HepG2 (cell line): ENCODE measurements at regions not wholly inside any gene's neighbourhood (a gene's known extent, or its start where the extent isn't known, plus 50 kb on each side); places are given as distances from the start of the nearest gene placed in this dataset.

Experiments
- IRF9 ChIP-seq: sonication (generic); formaldehyde crosslinking; IDR thresholded peaks from 2 replicates; pipeline ENCODE4 v1.8.0; 2022; ENCODE audit warnings: missing genetic modification reagents, mild to moderate bottlenecking, borderline replicate concordance
- POLR2AphosphoS5 ChIP-seq: IDR thresholded peaks from 2 replicates; pipeline ENCODE4 v1.6.1; 2012; ENCODE audit warnings: low read depth, low read length
- ZNF138 ChIP-seq: sonication (generic); formaldehyde crosslinking; IDR thresholded peaks from 2 replicates; pipeline ENCODE4 v1.5.0; 2020; ENCODE audit warnings: mild to moderate bottlenecking, low read depth, missing genetic modification reagents
- ZNF264 ChIP-seq: sonication (generic); formaldehyde crosslinking; IDR thresholded peaks from 2 replicates; pipeline ENCODE4 v1.4.0; 2020; ENCODE audit warnings: missing genetic modification reagents
- ZNF274 ChIP-seq: sonication (generic); formaldehyde crosslinking; IDR thresholded peaks from 2 replicates; pipeline ENCODE4 v1.5.1; 2020; ENCODE audit warnings: mild to moderate bottlenecking, missing genetic modification reagents
- TF ChIP-seq, protein P1 (sequence below): sonication (generic); formaldehyde crosslinking; IDR thresholded peaks from 2 replicates; pipeline ENCODE4 v1.4.0; 2020; ENCODE audit warnings: missing genetic modification reagents
- TF ChIP-seq, protein P2 (sequence below): sonication (generic); formaldehyde crosslinking; IDR thresholded peaks from 2 replicates; pipeline ENCODE4 v1.5.0; 2020; ENCODE audit warnings: mild to moderate bottlenecking, missing genetic modification reagents, moderate library complexity

DNA sequence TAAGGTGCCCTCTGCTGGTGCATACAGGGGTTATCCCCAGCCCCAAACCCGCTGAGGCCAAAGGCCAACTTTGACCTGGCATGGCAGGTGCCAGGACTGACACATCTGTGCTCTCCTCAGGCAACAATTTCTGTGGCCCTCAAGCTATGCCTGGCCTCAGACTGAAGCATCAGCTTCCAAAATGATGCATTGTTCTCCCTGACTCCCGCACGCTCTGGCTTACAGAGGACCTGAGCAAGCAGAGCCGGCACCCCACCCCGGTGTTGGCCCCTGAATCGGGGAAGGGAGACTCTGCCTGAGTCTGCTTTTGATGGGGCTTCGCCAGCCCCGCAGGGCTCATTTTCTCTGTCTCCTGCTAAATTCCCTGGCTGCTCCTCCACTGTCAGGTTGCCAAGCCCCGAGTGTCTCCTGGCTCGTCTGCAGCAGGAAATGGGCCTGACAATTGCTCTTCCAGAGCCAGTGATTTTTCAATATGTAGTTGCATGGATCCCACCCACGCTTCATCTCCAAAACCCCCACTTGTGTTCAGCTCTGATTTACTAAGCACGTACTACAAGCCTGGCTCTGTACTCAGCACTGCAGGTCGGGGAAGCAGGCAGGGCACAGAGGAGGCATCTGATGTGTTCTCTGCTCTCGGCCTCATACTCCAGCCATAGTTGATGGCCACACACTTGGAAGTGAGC lies 126.1 kb downstream of the SLC38A6 start:
- TF ChIP-seq IRF9 (CRISPR knock-in tag) = no peak
- TF ChIP-seq, protein P1, sequence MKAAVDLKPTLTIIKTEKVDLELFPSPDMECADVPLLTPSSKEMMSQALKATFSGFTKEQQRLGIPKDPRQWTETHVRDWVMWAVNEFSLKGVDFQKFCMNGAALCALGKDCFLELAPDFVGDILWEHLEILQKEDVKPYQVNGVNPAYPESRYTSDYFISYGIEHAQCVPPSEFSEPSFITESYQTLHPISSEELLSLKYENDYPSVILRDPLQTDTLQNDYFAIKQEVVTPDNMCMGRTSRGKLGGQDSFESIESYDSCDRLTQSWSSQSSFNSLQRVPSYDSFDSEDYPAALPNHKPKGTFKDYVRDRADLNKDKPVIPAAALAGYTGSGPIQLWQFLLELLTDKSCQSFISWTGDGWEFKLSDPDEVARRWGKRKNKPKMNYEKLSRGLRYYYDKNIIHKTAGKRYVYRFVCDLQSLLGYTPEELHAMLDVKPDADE (CRISPR knock-in tag) = no peak
- no peak for TF ChIP-seq ZNF264
- no peak for TF ChIP-seq ZNF274 (CRISPR knock-in tag)
- TF ChIP-seq POLR2AphosphoS5 = no peak
- TF ChIP-seq ZNF138 (CRISPR knock-in tag) = no peak
- TF ChIP-seq, protein P2, sequence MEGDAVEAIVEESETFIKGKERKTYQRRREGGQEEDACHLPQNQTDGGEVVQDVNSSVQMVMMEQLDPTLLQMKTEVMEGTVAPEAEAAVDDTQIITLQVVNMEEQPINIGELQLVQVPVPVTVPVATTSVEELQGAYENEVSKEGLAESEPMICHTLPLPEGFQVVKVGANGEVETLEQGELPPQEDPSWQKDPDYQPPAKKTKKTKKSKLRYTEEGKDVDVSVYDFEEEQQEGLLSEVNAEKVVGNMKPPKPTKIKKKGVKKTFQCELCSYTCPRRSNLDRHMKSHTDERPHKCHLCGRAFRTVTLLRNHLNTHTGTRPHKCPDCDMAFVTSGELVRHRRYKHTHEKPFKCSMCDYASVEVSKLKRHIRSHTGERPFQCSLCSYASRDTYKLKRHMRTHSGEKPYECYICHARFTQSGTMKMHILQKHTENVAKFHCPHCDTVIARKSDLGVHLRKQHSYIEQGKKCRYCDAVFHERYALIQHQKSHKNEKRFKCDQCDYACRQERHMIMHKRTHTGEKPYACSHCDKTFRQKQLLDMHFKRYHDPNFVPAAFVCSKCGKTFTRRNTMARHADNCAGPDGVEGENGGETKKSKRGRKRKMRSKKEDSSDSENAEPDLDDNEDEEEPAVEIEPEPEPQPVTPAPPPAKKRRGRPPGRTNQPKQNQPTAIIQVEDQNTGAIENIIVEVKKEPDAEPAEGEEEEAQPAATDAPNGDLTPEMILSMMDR (CRISPR knock-in tag) = peak; percentile 48
